ENCODE measurements at regions not wholly inside any gene's neighbourhood (a gene's known extent, or its start where the extent isn't known, plus 50 kb on each side); places are given as distances from the start of the nearest gene placed in this dataset.

- H3K27ac ChIP-seq, result no peak overlapping the region
- DNase-seq (ENCODE audit: low read depth, low spot score), result no peak
These were observed 403.4 kb upstream of the MMADHC start for GRCh38 chr2:149990965-149991364.

GRCh38 chr2:149989447-149990063 lies 402.0 kb upstream of the MMADHC start:
- peak; percentile 81 for DNase-seq (ENCODE audit: low read depth, low spot score)
- H3K27ac ChIP-seq, result peak overlapping the region; percentile 48

GRCh38 chr2:149988361-149988760 lies 400.8 kb upstream of the MMADHC start:
- no peak for DNase-seq (ENCODE audit: low read depth, low spot score)
- H3K27ac ChIP-seq, result no peak overlapping the region

- DNase-seq (ENCODE audit: low read depth, low spot score), result no peak
These were observed 399.3 kb upstream of the MMADHC start for GRCh38 chr2:149986861-149987260.

GRCh38 chr2:149984311-149984710 lies 396.7 kb upstream of the MMADHC start:
- H3K27ac ChIP-seq, result no peak overlapping the region
- no peak for DNase-seq (ENCODE audit: low read depth, low spot score)

More at GRCh38 chr2:149986861-149987260, 399.3 kb upstream of the MMADHC start:
- H3K27ac ChIP-seq, result no peak overlapping the region

GRCh38 chr2:149972066-149972465 lies 384.5 kb upstream of the MMADHC start:
- no peak for DNase-seq (ENCODE audit: low read depth, low spot score)
- no peak overlapping the region for H3K27ac ChIP-seq

GRCh38 chr2:149954981-149955600 lies 367.5 kb upstream of the MMADHC start:
- DNase-seq (ENCODE audit: low read depth, low spot score), result no peak
- no peak overlapping the region for H3K27ac ChIP-seq

GRCh38 chr2:149953627-149954026 lies 366.1 kb upstream of the MMADHC start:
- H3K27ac ChIP-seq, result no peak overlapping the region
- DNase-seq (ENCODE audit: low read depth, low spot score), result no peak

- no peak overlapping the region for H3K27ac ChIP-seq
- no peak for DNase-seq (ENCODE audit: low read depth, low spot score)
These were observed 343.9 kb upstream of the MMADHC start for GRCh38 chr2:149931486-149931885.

GRCh38 chr2:149928011-149928410 lies 340.4 kb upstream of the MMADHC start:
- DNase-seq (ENCODE audit: low read depth, low spot score), result no peak
- H3K27ac ChIP-seq, result no peak overlapping the region

GRCh38 chr2:149926149-149926548 lies 338.6 kb upstream of the MMADHC start:
- no peak overlapping the region for H3K27ac ChIP-seq
- DNase-seq (ENCODE audit: low read depth, low spot score), result no peak

GRCh38 chr2:149924549-149925213 lies 337.1 kb upstream of the MMADHC start:
- no peak for DNase-seq (ENCODE audit: low read depth, low spot score)
- peak overlapping the region; percentile 77 for H3K27ac ChIP-seq

- DNase-seq (ENCODE audit: low read depth, low spot score), result no peak
- peak overlapping the region; percentile 77 for H3K27ac ChIP-seq
These were observed 336.5 kb upstream of the MMADHC start for GRCh38 chr2:149924028-149924427.

- H3K27ac ChIP-seq, result peak overlapping the region; percentile 3
- peak; percentile 61 for DNase-seq (ENCODE audit: low read depth, low spot score)
These were observed 334.5 kb upstream of the MMADHC start for GRCh38 chr2:149921911-149922616.

- H3K27ac ChIP-seq, result no peak overlapping the region
These were observed 332.8 kb upstream of the MMADHC start for GRCh38 chr2:149920389-149920788.

GRCh38 chr2:149915151-149915550 lies 327.6 kb upstream of the MMADHC start:
- DNase-seq (ENCODE audit: low read depth, low spot score), result no peak
- H3K27ac ChIP-seq, result no peak overlapping the region

More at GRCh38 chr2:149920389-149920788, 332.8 kb upstream of the MMADHC start:
- DNase-seq (ENCODE audit: low read depth, low spot score), result no peak

GRCh38 chr2:149908726-149909683 lies 321.4 kb upstream of the MMADHC start:
- no peak for DNase-seq (ENCODE audit: low read depth, low spot score)
- no peak overlapping the region for H3K27ac ChIP-seq

- no peak for DNase-seq (ENCODE audit: low read depth, low spot score)
These were observed 319.3 kb upstream of the MMADHC start for GRCh38 chr2:149906886-149907285.

GRCh38 chr2:149904352-149905175 lies 317.0 kb upstream of the MMADHC start:
- DNase-seq (ENCODE audit: low read depth, low spot score), result no peak
- H3K27ac ChIP-seq, result no peak overlapping the region

More at GRCh38 chr2:149906886-149907285, 319.3 kb upstream of the MMADHC start:
- no peak overlapping the region for H3K27ac ChIP-seq

Measured in epithelial cell of prostate (primary cell).